HEK293 (cell line): ENCODE measurements at regions not wholly inside any gene's neighbourhood (a gene's known extent, or its start where the extent isn't known, plus 50 kb on each side); places are given as distances from the start of the nearest gene placed in this dataset.

Experiments used
- CTCF ChIA-PET: fragments of 350-600 bp; formaldehyde crosslinking; extraction: SDS; loops from one replicate; lab custom pipeline; 2021; ENCODE audit warnings: antibody characterized with exemption; lab: Yijun Ruan, JAX
- POLR2A ChIA-PET: fragments of 300-600 bp; formaldehyde crosslinking; extraction: SDS; loops from one replicate; lab custom pipeline; 2020; ENCODE audit warnings: antibody characterized with exemption, inconsistent platforms; lab: Yijun Ruan, JAX
- H3K27ac ChIP-seq: fragments of 200-500 bp; sonication (Bioruptor generic); 2 replicates; pipeline ENCODE4 v1.5.1; 2014; ENCODE audit warnings: low read depth, low read length, control low read depth, inconsistent platforms; ENCODE audit errors: extremely low read depth
- H3K36me3 ChIP-seq, 2 experiments: fragments of 200-500 bp in 1 of 2; sonication (Bioruptor generic) in 1 of 2; 1 replicate in 1 of 2; 2 replicates in 1 of 2; pipeline ENCODE4 v1.5.1; 2014 to 2017; ENCODE audit warnings: inconsistent platforms in 2 of 2, low read length in 2 of 2; ENCODE audit not compliant: control insufficient read depth in 2 of 2, insufficient read depth in 1 of 2
- H3K4me1 ChIP-seq: fragments of 200-500 bp; sonication (Bioruptor generic); 2 replicates; pipeline ENCODE4 v1.5.1; 2014; ENCODE audit warnings: mild to moderate bottlenecking, low read length, inconsistent platforms; ENCODE audit not compliant: control insufficient read depth, insufficient read depth
- H3K4me3 ChIP-seq: 2 replicates; pipeline ENCODE4 v1.5.1; 2011; ENCODE audit warnings: low read depth, mild to moderate bottlenecking, control low read depth, low read length, moderate library complexity
- H3K9me3 ChIP-seq: fragments of 200-500 bp; sonication (Bioruptor generic); 2 replicates; pipeline ENCODE4 v1.5.1; 2014; ENCODE audit warnings: low read depth, low read length, inconsistent platforms; ENCODE audit not compliant: control insufficient read depth, insufficient read depth
- HOXC10 ChIP-seq: sonication (generic); formaldehyde crosslinking; IDR thresholded peaks from 2 replicates; pipeline ENCODE4 v1.8.1; 2023; ENCODE audit warnings: mild to moderate bottlenecking, missing genetic modification reagents
- IKZF3 ChIP-seq: fragments of 450-650 bp; IDR thresholded peaks from 2 replicates; pipeline ENCODE4 v1.5.0; 2018; ENCODE audit warnings: missing biosample characterization, mild to moderate bottlenecking, missing genetic modification characterization, moderate library complexity
- KLF1 ChIP-seq: fragments of 450-650 bp; formaldehyde crosslinking; IDR thresholded peaks from 2 replicates; pipeline ENCODE4 v1.5.1; 2016; ENCODE audit warnings: missing biosample characterization, missing genetic modification characterization
- OSR2 ChIP-seq: fragments of 450-650 bp; formaldehyde crosslinking; IDR thresholded peaks from 2 replicates; pipeline ENCODE4 v1.5.1; 2016; ENCODE audit warnings: missing biosample characterization, missing genetic modification characterization
- OVOL3 ChIP-seq: fragments of 450-650 bp; formaldehyde crosslinking; IDR thresholded peaks from 2 replicates; pipeline ENCODE4 v1.5.1; 2016; ENCODE audit warnings: missing biosample characterization, missing genetic modification characterization
- ZBTB8A ChIP-seq: fragments of 450-650 bp; formaldehyde crosslinking; IDR thresholded peaks from 2 replicates; pipeline ENCODE4 v1.5.1; 2016; ENCODE audit warnings: missing biosample characterization, missing genetic modification characterization
- ZFHX2 ChIP-seq: fragments of 450-650 bp; formaldehyde crosslinking; conservative IDR thresholded peaks from 2 replicates; pipeline ENCODE4 v1.5.1; 2016; ENCODE audit warnings: missing biosample characterization, missing genetic modification characterization
- ZNF184 ChIP-seq: fragments of 450-650 bp; IDR thresholded peaks from 2 replicates; pipeline ENCODE4 v1.5.1; 2018; ENCODE audit warnings: missing biosample characterization, mild to moderate bottlenecking, missing genetic modification characterization
- ZNF221 ChIP-seq: fragments of 450-650 bp; formaldehyde crosslinking; IDR thresholded peaks from 2 replicates; pipeline ENCODE4 v1.5.1; 2017; ENCODE audit warnings: missing biosample characterization, missing genetic modification characterization, borderline replicate concordance
- ZNF292 ChIP-seq: fragments of 450-650 bp; formaldehyde crosslinking; IDR thresholded peaks from 2 replicates; pipeline ENCODE4 v1.5.1; 2016; ENCODE audit warnings: low read depth, missing biosample characterization, missing genetic modification characterization, borderline replicate concordance
- ZNF423 ChIP-seq: fragments of 450-650 bp; formaldehyde crosslinking; IDR thresholded peaks from 2 replicates; pipeline ENCODE4 v1.5.1; 2016; ENCODE audit warnings: missing biosample characterization, missing genetic modification characterization
- ZNF549 ChIP-seq: fragments of 450-650 bp; IDR thresholded peaks from 2 replicates; pipeline ENCODE4 v1.5.1; 2018; ENCODE audit warnings: missing biosample characterization, missing genetic modification characterization, mild to moderate bottlenecking, inconsistent platforms, moderate library complexity
- ZNF658 ChIP-seq: fragments of 450-650 bp; formaldehyde crosslinking; IDR thresholded peaks from 2 replicates; pipeline ENCODE4; 2016; ENCODE audit warnings: missing biosample characterization, missing genetic modification characterization
- ZNF776 ChIP-seq: fragments of 450-650 bp; formaldehyde crosslinking; IDR thresholded peaks from 2 replicates; pipeline ENCODE4 v1.5.0; 2017; ENCODE audit warnings: missing biosample characterization, missing genetic modification characterization, borderline replicate concordance
- TF ChIP-seq, protein P1 (sequence below): fragments of 450-650 bp; formaldehyde crosslinking; IDR thresholded peaks from 2 replicates; pipeline ENCODE4; 2016; ENCODE audit warnings: missing biosample characterization, missing genetic modification characterization
- TF ChIP-seq, protein P2 (sequence below): fragments of 450-650 bp; formaldehyde crosslinking; IDR thresholded peaks from 2 replicates; pipeline ENCODE4 v1.5.1; 2016; ENCODE audit warnings: missing biosample characterization, missing genetic modification characterization, borderline replicate concordance
- TF ChIP-seq, protein P3 (sequence below): fragments of 450-650 bp; formaldehyde crosslinking; IDR thresholded peaks from 2 replicates; pipeline ENCODE4 v1.5.1; 2016; ENCODE audit warnings: missing biosample characterization, missing genetic modification characterization
- TF ChIP-seq, protein P4 (sequence below): fragments of 450-650 bp; formaldehyde crosslinking; IDR thresholded peaks from 2 replicates; pipeline ENCODE4 v1.5.1; 2017; ENCODE audit warnings: missing biosample characterization, mild to moderate bottlenecking, missing genetic modification characterization, moderate library complexity
- TF ChIP-seq, protein P5 (sequence below): IDR thresholded peaks from 2 replicates; pipeline ENCODE4 v1.6.1; 2011; ENCODE audit warnings: mild to moderate bottlenecking, low read depth, low read length, borderline replicate concordance

DNA sequence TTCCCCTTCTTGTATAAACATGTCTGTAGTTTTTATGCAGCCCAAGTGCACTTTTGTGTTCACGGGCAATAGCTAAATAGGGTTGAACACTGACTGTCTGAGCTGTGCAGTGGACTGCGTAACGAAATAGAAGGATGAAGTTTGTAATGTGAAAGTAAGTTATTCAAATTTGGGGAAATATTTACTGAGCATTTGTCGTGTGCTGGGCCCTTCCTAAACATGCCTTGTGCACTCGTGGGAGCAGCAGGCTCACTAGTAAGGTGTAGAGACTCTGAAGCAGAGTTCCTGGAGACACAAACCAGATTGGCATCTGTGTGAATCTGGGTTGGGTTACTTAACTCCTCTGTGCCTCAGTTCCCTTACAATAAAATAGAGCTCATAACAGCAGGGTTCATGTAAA, 51.7 kb upstream of the C1QTNF7 start:
- ChIA-PET CTCF (interaction anchor here (0.6 kb wide), 1 partner anchor 34 kb away, joined by 7 read pairs; no protein-coding TSS in a partner anchor), POLR2A (no interaction called here)
- no peaks in the 10 kb centered on the region for H3K9me3 ChIP-seq
- no peak overlapping the region for H3K4me3 ChIP-seq
- H3K27ac ChIP-seq = no peak overlapping the region
- H3K36me3 ChIP-seq = no peaks in the 10 kb centered on the region
- no peak for TF ChIP-seq ZNF658 (tag by site-specific recombination)
- H3K4me1 ChIP-seq = no peaks in the 10 kb centered on the region

DNA sequence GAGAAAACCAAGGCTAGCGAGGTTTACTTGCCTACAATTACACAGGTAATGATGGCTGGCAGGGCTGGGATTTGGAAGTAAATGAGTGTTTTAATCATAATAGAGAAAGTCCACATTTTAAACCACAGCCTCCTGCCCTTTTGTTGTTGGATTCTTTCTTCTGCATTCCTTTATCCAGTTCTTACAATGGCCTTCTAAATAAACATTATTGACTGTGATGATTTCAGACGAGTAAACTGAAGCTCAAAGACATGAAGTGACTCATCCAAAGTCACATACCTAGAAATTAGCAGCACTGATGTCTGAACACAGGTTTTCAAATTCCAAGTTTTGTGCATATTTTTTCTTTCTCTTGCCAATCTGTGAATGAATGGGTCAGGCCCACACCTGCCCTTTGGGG, 51.2 kb upstream of the C1QTNF7 start:
- CTCF ChIA-PET = interaction anchor here (0.6 kb wide), 1 partner anchor 33 kb away, joined by 7 read pairs; no protein-coding TSS in a partner anchor
- H3K27ac ChIP-seq = no peak overlapping the region
- TF ChIP-seq, protein P1, sequence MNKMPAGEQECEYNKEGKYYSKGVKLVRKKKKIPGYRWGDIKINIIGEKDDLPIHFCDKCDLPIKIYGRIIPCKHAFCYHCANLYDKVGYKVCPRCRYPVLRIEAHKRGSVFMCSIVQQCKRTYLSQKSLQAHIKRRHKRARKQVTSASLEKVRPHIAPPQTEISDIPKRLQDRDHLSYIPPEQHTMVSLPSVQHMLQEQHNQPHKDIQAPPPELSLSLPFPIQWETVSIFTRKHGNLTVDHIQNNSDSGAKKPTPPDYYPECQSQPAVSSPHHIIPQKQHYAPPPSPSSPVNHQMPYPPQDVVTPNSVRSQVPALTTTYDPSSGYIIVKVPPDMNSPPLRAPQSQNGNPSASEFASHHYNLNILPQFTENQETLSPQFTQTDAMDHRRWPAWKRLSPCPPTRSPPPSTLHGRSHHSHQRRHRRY = no peak
- no peak for TF ChIP-seq ZBTB8A (tag by site-specific recombination)
- TF ChIP-seq ZNF184 (tag by site-specific recombination) = no peak
- no peak for TF ChIP-seq ZNF292 (tag by site-specific recombination)
- TF ChIP-seq OSR2 (tag by site-specific recombination) = no peak
- TF ChIP-seq ZNF221 (tag by site-specific recombination) = no peak
- TF ChIP-seq OVOL3 (tag by site-specific recombination) = no peak
- no peak for TF ChIP-seq KLF1 (tag by site-specific recombination)
- TF ChIP-seq ZNF423 (tag by site-specific recombination) = no peak
- TF ChIP-seq IKZF3 = no peak
- TF ChIP-seq, protein P2, sequence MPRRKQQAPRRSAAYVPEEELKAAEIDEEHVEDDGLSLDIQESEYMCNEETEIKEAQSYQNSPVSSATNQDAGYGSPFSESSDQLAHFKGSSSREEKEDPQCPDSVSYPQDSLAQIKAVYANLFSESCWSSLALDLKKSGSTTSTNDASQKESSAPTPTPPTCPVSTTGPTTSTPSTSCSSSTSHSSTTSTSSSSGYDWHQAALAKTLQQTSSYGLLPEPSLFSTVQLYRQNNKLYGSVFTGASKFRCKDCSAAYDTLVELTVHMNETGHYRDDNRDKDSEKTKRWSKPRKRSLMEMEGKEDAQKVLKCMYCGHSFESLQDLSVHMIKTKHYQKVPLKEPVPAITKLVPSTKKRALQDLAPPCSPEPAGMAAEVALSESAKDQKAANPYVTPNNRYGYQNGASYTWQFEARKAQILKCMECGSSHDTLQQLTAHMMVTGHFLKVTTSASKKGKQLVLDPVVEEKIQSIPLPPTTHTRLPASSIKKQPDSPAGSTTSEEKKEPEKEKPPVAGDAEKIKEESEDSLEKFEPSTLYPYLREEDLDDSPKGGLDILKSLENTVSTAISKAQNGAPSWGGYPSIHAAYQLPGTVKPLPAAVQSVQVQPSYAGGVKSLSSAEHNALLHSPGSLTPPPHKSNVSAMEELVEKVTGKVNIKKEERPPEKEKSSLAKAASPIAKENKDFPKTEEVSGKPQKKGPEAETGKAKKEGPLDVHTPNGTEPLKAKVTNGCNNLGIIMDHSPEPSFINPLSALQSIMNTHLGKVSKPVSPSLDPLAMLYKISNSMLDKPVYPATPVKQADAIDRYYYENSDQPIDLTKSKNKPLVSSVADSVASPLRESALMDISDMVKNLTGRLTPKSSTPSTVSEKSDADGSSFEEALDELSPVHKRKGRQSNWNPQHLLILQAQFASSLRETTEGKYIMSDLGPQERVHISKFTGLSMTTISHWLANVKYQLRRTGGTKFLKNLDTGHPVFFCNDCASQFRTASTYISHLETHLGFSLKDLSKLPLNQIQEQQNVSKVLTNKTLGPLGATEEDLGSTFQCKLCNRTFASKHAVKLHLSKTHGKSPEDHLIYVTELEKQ (tag by site-specific recombination) = no peak
- no peak for TF ChIP-seq HOXC10 (CRISPR knock-in tag)
- no peak for TF ChIP-seq ZNF549
- TF ChIP-seq, protein P3, sequence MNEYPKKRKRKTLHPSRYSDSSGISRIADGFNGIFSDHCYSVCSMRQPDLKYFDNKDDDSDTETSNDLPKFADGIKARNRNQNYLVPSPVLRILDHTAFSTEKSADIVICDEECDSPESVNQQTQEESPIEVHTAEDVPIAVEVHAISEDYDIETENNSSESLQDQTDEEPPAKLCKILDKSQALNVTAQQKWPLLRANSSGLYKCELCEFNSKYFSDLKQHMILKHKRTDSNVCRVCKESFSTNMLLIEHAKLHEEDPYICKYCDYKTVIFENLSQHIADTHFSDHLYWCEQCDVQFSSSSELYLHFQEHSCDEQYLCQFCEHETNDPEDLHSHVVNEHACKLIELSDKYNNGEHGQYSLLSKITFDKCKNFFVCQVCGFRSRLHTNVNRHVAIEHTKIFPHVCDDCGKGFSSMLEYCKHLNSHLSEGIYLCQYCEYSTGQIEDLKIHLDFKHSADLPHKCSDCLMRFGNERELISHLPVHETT (tag by site-specific recombination) = no peak
- TF ChIP-seq, protein P4, sequence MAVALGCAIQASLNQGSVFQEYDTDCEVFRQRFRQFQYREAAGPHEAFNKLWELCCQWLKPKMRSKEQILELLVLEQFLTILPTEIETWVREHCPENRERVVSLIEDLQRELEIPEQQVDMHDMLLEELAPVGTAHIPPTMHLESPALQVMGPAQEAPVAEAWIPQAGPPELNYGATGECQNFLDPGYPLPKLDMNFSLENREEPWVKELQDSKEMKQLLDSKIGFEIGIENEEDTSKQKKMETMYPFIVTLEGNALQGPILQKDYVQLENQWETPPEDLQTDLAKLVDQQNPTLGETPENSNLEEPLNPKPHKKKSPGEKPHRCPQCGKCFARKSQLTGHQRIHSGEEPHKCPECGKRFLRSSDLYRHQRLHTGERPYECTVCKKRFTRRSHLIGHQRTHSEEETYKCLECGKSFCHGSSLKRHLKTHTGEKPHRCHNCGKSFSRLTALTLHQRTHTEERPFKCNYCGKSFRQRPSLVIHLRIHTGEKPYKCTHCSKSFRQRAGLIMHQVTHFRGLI (tag by site-specific recombination) = no peak
- TF ChIP-seq ZNF776 (tag by site-specific recombination) = no peak
- no peak for TF ChIP-seq ZFHX2 (tag by site-specific recombination)
- TF ChIP-seq, protein P5, sequence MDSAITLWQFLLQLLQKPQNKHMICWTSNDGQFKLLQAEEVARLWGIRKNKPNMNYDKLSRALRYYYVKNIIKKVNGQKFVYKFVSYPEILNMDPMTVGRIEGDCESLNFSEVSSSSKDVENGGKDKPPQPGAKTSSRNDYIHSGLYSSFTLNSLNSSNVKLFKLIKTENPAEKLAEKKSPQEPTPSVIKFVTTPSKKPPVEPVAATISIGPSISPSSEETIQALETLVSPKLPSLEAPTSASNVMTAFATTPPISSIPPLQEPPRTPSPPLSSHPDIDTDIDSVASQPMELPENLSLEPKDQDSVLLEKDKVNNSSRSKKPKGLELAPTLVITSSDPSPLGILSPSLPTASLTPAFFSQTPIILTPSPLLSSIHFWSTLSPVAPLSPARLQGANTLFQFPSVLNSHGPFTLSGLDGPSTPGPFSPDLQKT = no peak
- TF ChIP-seq, all 188 proteins: peak for 0
- Histone ChIP-seq H3K4me3 (no peak overlapping the region), H3K9me3 (no peaks in the 10 kb centered on the region), H3K4me1 (no peaks in the 10 kb centered on the region), H3K36me3 (no peaks in the 10 kb centered on the region)
- POLR2A ChIA-PET = no interaction called here
